ENCODE measurements at regions not wholly inside any gene's neighbourhood (a gene's known extent, or its start where the extent isn't known, plus 50 kb on each side); places are given as distances from the start of the nearest gene placed in this dataset.

GRCh38 chr4:129645461-129645860 lies 549.5 kb downstream of the C4orf33 start:
- no peak overlapping the region for H3K27ac ChIP-seq
- no peak for TF ChIP-seq CTCF (conservative IDR thresholded peaks at IDR 0.05; ENCODE audit: low read depth)
- CTCF ChIA-PET: no interaction called here
- POLR2A ChIA-PET (ENCODE audit: low non-redundant PET): no interaction called here
- DNase-seq (ENCODE audit: low spot score): no peak

- no peak for DNase-seq (ENCODE audit: low spot score)
- CTCF ChIA-PET: no interaction called here
- POLR2A ChIA-PET (ENCODE audit: low non-redundant PET): no interaction called here
- TF ChIP-seq CTCF (conservative IDR thresholded peaks at IDR 0.05; ENCODE audit: low read depth): no peak
- no peak overlapping the region for H3K27ac ChIP-seq
These were observed 572.1 kb downstream of the C4orf33 start for GRCh38 chr4:129668092-129668491.

- CTCF ChIA-PET: no interaction called here
- POLR2A ChIA-PET (ENCODE audit: low non-redundant PET): no interaction called here
- no peak overlapping the region for H3K27ac ChIP-seq
- TF ChIP-seq CTCF (conservative IDR thresholded peaks at IDR 0.05; ENCODE audit: low read depth): no peak
- no peak for DNase-seq (ENCODE audit: low spot score)
These were observed 577.0 kb downstream of the C4orf33 start for GRCh38 chr4:129672941-129673340.

- DNase-seq (ENCODE audit: low spot score): no peak
- no peak for TF ChIP-seq CTCF (conservative IDR thresholded peaks at IDR 0.05; ENCODE audit: low read depth)
- no peak overlapping the region for H3K27ac ChIP-seq
- POLR2A ChIA-PET (ENCODE audit: low non-redundant PET): no interaction called here
- CTCF ChIA-PET: no interaction called here
These were observed 579.1 kb downstream of the C4orf33 start for GRCh38 chr4:129675036-129675435.

DNA sequence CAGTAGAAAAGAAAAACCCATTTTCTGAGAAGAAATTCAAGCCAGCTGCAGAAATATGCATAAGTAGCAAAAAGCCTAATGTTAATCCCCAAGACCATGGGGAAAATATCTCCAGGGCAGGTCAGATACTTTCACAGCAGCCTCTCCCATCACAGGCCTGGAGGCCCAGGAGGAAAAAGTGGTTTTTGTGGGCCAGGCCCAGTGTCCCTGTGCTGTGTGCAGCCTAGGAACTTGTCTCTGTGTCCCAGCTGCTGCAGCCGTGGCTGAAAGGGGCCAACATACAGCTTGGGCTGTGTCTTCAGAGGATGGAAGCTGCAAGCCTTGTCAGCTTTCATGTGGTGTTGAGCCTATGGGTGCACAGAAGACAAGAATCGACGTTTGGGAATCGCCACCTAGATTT lies 581.0 kb downstream of the C4orf33 start:
- no peak overlapping the region for H3K27ac ChIP-seq
- ChIA-PET POLR2A (ENCODE audit: low non-redundant PET) (no interaction called here), CTCF (no interaction called here)
- no peak for DNase-seq (ENCODE audit: low spot score)
- no peak for TF ChIP-seq CTCF (conservative IDR thresholded peaks at IDR 0.05; ENCODE audit: low read depth)

GRCh38 chr4:129682586-129682985 lies 586.6 kb downstream of the C4orf33 start:
- ChIA-PET POLR2A (ENCODE audit: low non-redundant PET) (no interaction called here), CTCF (interaction anchor here (0.5 kb wide), 1 partner anchor 969 kb away, joined by 4 read pairs; no protein-coding TSS in a partner anchor)
- no peak for TF ChIP-seq CTCF (conservative IDR thresholded peaks at IDR 0.05; ENCODE audit: low read depth)
- no peak overlapping the region for H3K27ac ChIP-seq
- no peak for DNase-seq (ENCODE audit: low spot score)

DNA sequence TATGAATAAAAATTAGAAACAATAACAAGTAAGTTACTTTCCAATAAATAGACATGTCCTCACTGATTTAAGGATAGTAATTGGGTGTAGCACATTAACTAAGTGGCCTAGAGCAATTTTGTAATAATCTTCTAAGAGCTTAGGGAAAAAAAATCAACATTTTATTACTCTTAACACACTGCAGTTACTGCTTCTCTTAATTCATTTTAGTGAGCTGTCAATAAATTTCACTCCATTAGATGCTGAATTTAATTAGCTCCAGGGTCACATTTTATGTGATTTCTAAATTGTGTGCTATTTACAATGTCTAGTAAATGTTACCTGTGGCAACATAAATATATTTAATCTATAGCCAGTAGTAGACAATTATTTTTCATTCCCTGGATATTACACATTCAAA lies 612.0 kb downstream of the C4orf33 start:
- TF ChIP-seq CTCF (conservative IDR thresholded peaks at IDR 0.05; ENCODE audit: low read depth): no peak
- no peak overlapping the region for H3K27ac ChIP-seq
- POLR2A ChIA-PET (ENCODE audit: low non-redundant PET): no interaction called here
- no peak for DNase-seq (ENCODE audit: low spot score)
- CTCF ChIA-PET: no interaction called here
